HUES6 (cell line): ENCODE measurements at regions not wholly inside any gene's neighbourhood (a gene's known extent, or its start where the extent isn't known, plus 50 kb on each side); places are given as distances from the start of the nearest gene placed in this dataset.

Experiments
- H3K27ac ChIP-seq: 2 replicates; pipeline ENCODE4 v1.7.0; 2013; ENCODE audit warnings: low read depth, mild to moderate bottlenecking, low read length, inconsistent platforms
- H3K27me3 ChIP-seq: 2 replicates; pipeline ENCODE4 v1.6.1; 2013; ENCODE audit warnings: low read length; ENCODE audit not compliant: control insufficient read depth, insufficient read depth
- H3K36me3 ChIP-seq: 2 replicates; pipeline ENCODE4 v1.6.1; 2013; ENCODE audit warnings: low read length; ENCODE audit not compliant: control insufficient read depth, insufficient read depth
- H3K4me1 ChIP-seq: 2 replicates; pipeline ENCODE4 v1.6.1; 2013; ENCODE audit warnings: low read length; ENCODE audit not compliant: control insufficient read depth, insufficient read depth
- H3K4me3 ChIP-seq: 2 replicates; pipeline ENCODE4 v1.5.1; 2013; ENCODE audit warnings: low read depth, low read length
- H3K9ac ChIP-seq: one replicate; pipeline ENCODE4 v1.6.1; 2013; ENCODE audit warnings: mild to moderate bottlenecking, low read length
- H3K9me3 ChIP-seq: 2 replicates; pipeline ENCODE4 v1.6.1; 2013; ENCODE audit warnings: low read depth, low read length; ENCODE audit not compliant: control insufficient read depth, insufficient read depth

- Histone ChIP-seq H3K9ac (no peak overlapping the region), H3K27ac (no peak overlapping the region), H3K36me3 (no peaks in the 10 kb centered on the region), H3K4me1 (no peaks in the 10 kb centered on the region), H3K27me3 (no peaks in the 10 kb centered on the region), H3K4me3 (no peak overlapping the region), H3K9me3 (no peaks in the 10 kb centered on the region)
These were observed 535.8 kb downstream of the KCTD12 start for GRCh38 chr13:76350399-76350798.

DNA sequence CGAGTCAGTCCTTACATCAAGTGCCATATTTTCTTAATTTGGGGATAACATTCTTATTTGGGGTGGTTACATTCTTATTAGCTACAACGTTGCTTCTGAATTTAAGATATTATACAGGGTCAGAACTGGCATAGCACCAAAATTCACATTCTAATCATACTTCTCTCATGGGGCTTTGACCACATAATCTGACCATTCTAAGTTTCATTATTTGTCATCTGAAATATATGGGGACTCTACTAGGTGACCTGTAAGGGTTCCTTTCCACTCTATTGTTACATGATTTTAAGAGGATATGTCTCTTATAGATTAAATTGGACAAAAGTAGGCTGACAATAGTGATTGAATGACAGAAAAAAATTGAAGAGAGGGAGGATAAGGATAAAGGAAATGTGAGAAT is 536.5 kb downstream of the KCTD12 start:
- no peak overlapping the region for H3K27ac ChIP-seq
- no peak overlapping the region for H3K4me3 ChIP-seq
- H3K36me3 ChIP-seq = no peaks in the 10 kb centered on the region

DNA sequence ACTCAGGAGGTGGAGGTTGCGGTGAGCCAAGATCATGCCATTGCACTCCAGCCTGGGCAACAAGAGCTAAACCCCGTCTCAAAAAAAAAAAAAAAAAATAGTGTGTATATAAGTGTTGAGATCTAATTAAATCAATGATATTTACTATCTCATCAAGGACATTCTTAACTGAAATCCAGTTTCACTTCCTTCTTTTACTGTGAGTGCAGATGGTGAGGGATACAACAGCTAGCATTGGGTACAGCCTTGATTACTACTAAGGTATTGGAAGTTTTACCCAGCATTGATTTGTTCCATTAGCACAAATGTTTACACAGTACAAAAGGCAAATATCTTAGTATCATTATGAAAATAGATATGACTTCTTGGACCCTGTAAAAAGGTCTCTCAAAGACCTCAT is 546.6 kb downstream of the KCTD12 start:
- no peak overlapping the region for H3K27ac ChIP-seq
- H3K9ac ChIP-seq = no peak overlapping the region
- no peaks in the 10 kb centered on the region for H3K36me3 ChIP-seq
- peaks cover 52% of the 10 kb centered on the region for H3K27me3 ChIP-seq
- H3K4me3 ChIP-seq = no peak overlapping the region
- H3K4me1 ChIP-seq = no peaks in the 10 kb centered on the region
- H3K9me3 ChIP-seq = no peaks in the 10 kb centered on the region

More for the DNA sequence above, 536.5 kb downstream of the KCTD12 start:
- Histone ChIP-seq H3K9me3 (no peaks in the 10 kb centered on the region), H3K9ac (no peak overlapping the region), H3K4me1 (no peaks in the 10 kb centered on the region), H3K27me3 (no peaks in the 10 kb centered on the region)

DNA sequence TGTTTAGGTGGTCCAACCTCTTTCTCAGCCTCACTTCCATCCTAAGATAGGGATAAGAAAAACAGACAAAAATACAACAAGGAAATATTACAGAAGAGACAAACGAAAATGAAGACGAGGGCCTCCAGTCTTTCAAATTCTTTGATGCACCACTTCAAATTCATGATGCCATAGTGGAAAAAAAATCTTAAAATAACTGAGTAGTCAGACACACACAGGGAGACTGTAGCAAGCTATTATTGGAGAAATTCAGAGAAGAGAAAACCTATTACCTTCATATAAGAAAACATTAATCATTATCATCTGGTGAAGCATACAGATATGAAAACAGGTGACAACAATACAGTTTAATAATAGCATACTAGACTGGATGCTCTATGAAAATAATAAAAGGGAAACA is 548.2 kb downstream of the KCTD12 start:
- Histone ChIP-seq H3K4me3 (no peak overlapping the region), H3K9me3 (no peaks in the 10 kb centered on the region), H3K27me3 (peaks cover 68% of the 10 kb centered on the region), H3K9ac (no peak overlapping the region), H3K27ac (no peak overlapping the region), H3K36me3 (no peaks in the 10 kb centered on the region), H3K4me1 (no peaks in the 10 kb centered on the region)

DNA sequence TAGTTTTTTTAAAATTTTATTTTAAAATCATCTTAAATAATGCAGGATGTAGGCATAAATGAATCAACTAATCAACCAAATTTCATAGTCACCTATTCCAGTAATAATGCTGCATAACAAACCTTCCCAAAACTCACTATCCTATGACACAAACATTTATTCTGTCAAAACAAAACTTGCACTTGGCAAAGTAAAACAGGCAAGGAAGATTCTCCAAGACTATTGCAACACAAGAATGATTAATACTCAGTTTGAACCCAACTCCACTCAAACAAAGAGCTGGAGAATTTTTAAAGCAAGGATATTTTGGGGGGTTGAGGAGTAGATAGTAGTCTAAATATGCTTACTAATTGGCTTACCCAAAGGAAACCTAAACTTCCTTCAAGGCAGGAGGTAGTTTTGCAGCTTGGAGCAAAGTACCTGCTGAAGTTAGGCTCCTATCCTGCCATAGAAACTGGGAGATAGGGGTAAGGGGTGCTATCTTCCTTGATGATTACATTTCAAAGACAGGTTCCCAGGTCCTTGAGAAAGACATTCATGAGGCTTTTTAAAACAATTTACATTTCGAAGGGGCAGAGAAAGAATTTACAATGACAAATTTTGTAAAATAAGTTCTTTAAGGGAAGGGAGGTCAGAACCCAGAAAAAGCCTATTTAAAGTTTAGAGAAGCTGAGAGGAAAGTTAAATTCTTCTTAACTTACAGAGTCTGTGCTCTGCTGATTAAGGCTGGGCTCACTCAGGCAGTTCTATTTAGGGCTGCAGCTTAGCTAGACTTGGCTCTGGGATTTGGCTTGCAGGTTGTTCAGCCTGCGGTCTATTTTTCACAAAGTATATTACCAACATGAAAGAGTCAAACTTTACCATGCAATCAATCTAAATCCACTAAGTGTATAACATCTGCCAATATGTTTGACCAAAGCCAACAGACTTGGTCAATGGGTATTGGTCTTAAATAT is 549.0 kb downstream of the KCTD12 start:
- Histone ChIP-seq H3K27ac (no peak overlapping the region), H3K27me3 (peaks cover 75% of the 10 kb centered on the region), H3K36me3 (no peaks in the 10 kb centered on the region), H3K4me3 (no peak overlapping the region), H3K4me1 (no peaks in the 10 kb centered on the region), H3K9me3 (no peaks in the 10 kb centered on the region), H3K9ac (no peak overlapping the region)

DNA sequence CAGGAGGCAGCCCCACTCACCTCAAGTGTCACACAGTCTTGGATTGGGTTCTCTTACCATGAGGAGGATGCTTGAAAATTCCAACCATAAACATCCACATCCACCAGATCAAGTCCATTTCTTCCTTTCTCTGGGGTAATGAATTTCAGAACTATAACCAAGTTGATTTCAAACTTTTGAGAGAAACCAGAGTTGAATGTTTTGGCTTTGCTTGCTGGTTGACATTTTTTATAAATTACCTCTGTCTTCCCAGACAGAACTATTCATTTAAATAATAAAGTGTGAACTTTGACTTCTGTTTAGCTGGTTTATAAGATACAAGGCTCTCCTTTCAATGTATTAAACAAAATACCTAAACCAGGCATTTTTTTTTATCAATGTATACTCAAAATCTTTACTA is 550.7 kb downstream of the KCTD12 start:
- Histone ChIP-seq H3K4me1 (no peaks in the 10 kb centered on the region), H3K27me3 (peaks cover 75% of the 10 kb centered on the region), H3K9ac (no peak overlapping the region), H3K4me3 (no peak overlapping the region), H3K9me3 (no peaks in the 10 kb centered on the region), H3K27ac (no peak overlapping the region), H3K36me3 (no peaks in the 10 kb centered on the region)

DNA sequence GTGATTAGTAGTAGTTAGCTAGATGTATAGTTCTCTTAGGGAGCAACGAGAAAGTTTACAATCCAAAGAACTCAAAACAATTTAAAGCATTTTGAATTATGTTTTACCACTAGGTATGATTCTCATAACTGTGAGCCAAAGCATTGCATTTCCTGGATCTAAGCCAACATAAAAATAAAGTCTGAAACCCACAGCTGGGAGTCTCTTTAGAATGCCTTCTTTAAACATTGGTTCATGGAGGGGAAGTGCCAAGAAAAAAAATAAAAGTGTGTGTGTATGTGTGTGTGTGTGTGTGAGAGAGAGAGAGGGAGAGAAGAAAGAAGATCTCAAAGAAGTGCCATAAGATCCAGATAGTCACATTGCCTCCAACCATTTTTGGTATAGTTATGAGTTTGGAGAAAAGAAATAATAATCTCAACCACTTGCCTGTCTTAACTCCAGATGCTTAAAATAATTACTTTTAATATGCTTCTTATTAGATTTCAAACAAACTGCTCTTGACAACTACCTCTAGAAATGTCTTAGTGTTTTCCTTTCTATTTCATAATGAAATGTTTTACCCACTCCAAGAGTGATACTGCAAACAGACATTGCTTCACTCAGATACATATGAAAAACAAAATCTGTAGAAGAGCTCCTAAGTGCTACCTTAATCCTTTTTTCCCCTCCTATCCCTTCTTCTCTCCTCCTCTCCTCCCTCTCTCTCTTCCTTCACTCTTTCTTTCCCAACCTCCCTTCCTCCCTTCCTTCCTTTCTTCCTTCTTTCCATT is 554.1 kb downstream of the KCTD12 start:
- no peaks in the 10 kb centered on the region for H3K9me3 ChIP-seq
- no peaks in the 10 kb centered on the region for H3K4me1 ChIP-seq
- peaks cover 51% of the 10 kb centered on the region for H3K27me3 ChIP-seq
- H3K4me3 ChIP-seq = no peak overlapping the region
- H3K27ac ChIP-seq = no peak overlapping the region
- no peak overlapping the region for H3K9ac ChIP-seq
- H3K36me3 ChIP-seq = no peaks in the 10 kb centered on the region

- Histone ChIP-seq H3K9ac (no peak overlapping the region), H3K4me3 (no peak overlapping the region), H3K9me3 (no peaks in the 10 kb centered on the region), H3K27me3 (peaks cover 37% of the 10 kb centered on the region), H3K36me3 (no peaks in the 10 kb centered on the region), H3K27ac (no peak overlapping the region), H3K4me1 (no peaks in the 10 kb centered on the region)
These were observed 555.4 kb downstream of the KCTD12 start for GRCh38 chr13:76330761-76331160.

- no peak overlapping the region for H3K27ac ChIP-seq
- H3K4me1 ChIP-seq = no peaks in the 10 kb centered on the region
These were observed 556.2 kb downstream of the KCTD12 start for GRCh38 chr13:76329866-76330580.

GRCh38 chr13:76329004-76329403 is 557.2 kb downstream of the KCTD12 start:
- H3K27me3 ChIP-seq = peaks cover 20% of the 10 kb centered on the region
- no peaks in the 10 kb centered on the region for H3K9me3 ChIP-seq
- H3K9ac ChIP-seq = no peak overlapping the region
- no peak overlapping the region for H3K27ac ChIP-seq
- H3K4me1 ChIP-seq = no peaks in the 10 kb centered on the region
- no peaks in the 10 kb centered on the region for H3K36me3 ChIP-seq
- H3K4me3 ChIP-seq = no peak overlapping the region

More at GRCh38 chr13:76329866-76330580, 556.2 kb downstream of the KCTD12 start:
- no peak overlapping the region for H3K4me3 ChIP-seq
- H3K9ac ChIP-seq = no peak overlapping the region
- H3K9me3 ChIP-seq = no peaks in the 10 kb centered on the region
- H3K36me3 ChIP-seq = no peaks in the 10 kb centered on the region
- H3K27me3 ChIP-seq = peaks cover 30% of the 10 kb centered on the region
